Islet precursor cell (in vitro differentiated cells): ENCODE measurements at regions not wholly inside any gene's neighbourhood (a gene's known extent, or its start where the extent isn't known, plus 50 kb on each side); places are given as distances from the start of the nearest gene placed in this dataset.

Experiments used
- DNase-seq: peaks from one replicate; pipeline ENCODE4 v3.0.0-alpha.2; 2018

- peak; percentile 65 for DNase-seq
Observed at GRCh38 chr1:217029281-217030157, 306.3 kb upstream of the ESRRG start.

- DNase-seq, result no peak
Observed at GRCh38 chr1:217027403-217028080, 304.3 kb upstream of the ESRRG start.

- DNase-seq, result no peak
Observed at GRCh38 chr1:217026531-217026930, 303.3 kb upstream of the ESRRG start.

GRCh38 chr1:217025381-217025780 lies 302.2 kb upstream of the ESRRG start:
- DNase-seq, result no peak

GRCh38 chr1:217024911-217025310 lies 301.7 kb upstream of the ESRRG start:
- DNase-seq, result no peak

- no peak for DNase-seq
Observed at GRCh38 chr1:217021956-217022355, 298.7 kb upstream of the ESRRG start.

- DNase-seq, result no peak
Observed at GRCh38 chr1:217021400-217021799, 298.2 kb upstream of the ESRRG start.

- no peak for DNase-seq
Observed at GRCh38 chr1:217019475-217019874, 296.2 kb upstream of the ESRRG start.

GRCh38 chr1:217018648-217019047 lies 295.4 kb upstream of the ESRRG start:
- DNase-seq, result no peak

GRCh38 chr1:217017165-217017564 lies 293.9 kb upstream of the ESRRG start:
- no peak for DNase-seq

GRCh38 chr1:217014066-217014465 lies 290.8 kb upstream of the ESRRG start:
- no peak for DNase-seq

GRCh38 chr1:217012659-217013058 lies 289.4 kb upstream of the ESRRG start:
- DNase-seq, result no peak

GRCh38 chr1:217011097-217011496 lies 287.9 kb upstream of the ESRRG start:
- no peak for DNase-seq

GRCh38 chr1:217010253-217010652 lies 287.0 kb upstream of the ESRRG start:
- no peak for DNase-seq

- DNase-seq, result no peak
Observed at GRCh38 chr1:217009376-217009775, 286.1 kb upstream of the ESRRG start.

GRCh38 chr1:217004776-217005436 lies 281.7 kb upstream of the ESRRG start:
- DNase-seq, result no peak

- no peak for DNase-seq
Observed at GRCh38 chr1:217003355-217003754, 280.1 kb upstream of the ESRRG start.

- DNase-seq, result no peak
Observed at GRCh38 chr1:216997831-216998230, 274.6 kb upstream of the ESRRG start.

- no peak for DNase-seq
Observed at GRCh38 chr1:216997069-216997468, 273.8 kb upstream of the ESRRG start.

- DNase-seq, result no peak
Observed at GRCh38 chr1:216984536-216984935, 261.3 kb upstream of the ESRRG start.

- DNase-seq, result no peak
Observed at GRCh38 chr1:216983823-216984222, 260.6 kb upstream of the ESRRG start.

GRCh38 chr1:216961516-216961915 lies 238.3 kb upstream of the ESRRG start:
- DNase-seq, result no peak

- DNase-seq, result no peak
Observed at GRCh38 chr1:216960716-216961115, 237.5 kb upstream of the ESRRG start.

- no peak for DNase-seq
Observed at GRCh38 chr1:216958569-216958968, 235.3 kb upstream of the ESRRG start.
